Breast epithelium (tissue), 3 donors: ENCODE measurements at regions not wholly inside any gene's neighbourhood (a gene's known extent, or its start where the extent isn't known, plus 50 kb on each side); places are given as distances from the start of the nearest gene placed in this dataset.

ENCODE experiments used
- CTCF ChIP-seq, 3 donors: fragments of 450-650 bp; IDR thresholded peaks; one replicate each; pipeline ENCODE4 v1.5.1; 2016 to 2017; ENCODE audit warnings: antibody characterized with exemption in 3 of 3, mild to moderate bottlenecking in 3 of 3, moderate library complexity in 3 of 3
- POLR2A ChIP-seq: fragments of 450-650 bp; IDR thresholded peaks from one replicate; pipeline ENCODE4 v1.6.1; 2016; ENCODE audit warnings: antibody characterized with exemption, mild to moderate bottlenecking, moderate library complexity

DNA sequence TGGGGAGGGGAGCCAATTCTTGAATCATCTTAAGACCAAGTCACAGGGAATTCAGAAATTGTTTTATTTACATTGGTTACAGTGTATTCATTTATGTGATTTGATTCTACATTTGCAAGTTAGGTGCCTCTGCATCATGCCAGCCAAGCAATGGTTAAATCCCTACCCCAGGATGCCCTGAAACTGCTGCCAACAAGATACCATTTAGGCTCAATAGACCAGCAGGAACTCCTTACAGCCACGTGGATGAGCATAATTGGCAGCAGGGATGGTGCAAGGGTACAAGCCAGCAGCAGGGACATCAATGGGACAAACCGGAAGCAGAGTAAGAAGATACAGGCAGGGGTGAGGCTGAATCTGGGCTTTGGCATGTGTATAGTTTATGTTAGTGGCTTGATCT is 72.4 kb upstream of the NBEA start:
- TF ChIP-seq POLR2A (no peak), CTCF (IDR thresholded peaks at IDR 0.05) (no peak)
